Breast epithelium (tissue), 3 donors: ENCODE measurements at regions not wholly inside any gene's neighbourhood (a gene's known extent, or its start where the extent isn't known, plus 50 kb on each side); places are given as distances from the start of the nearest gene placed in this dataset.

Experiments used
- CTCF ChIP-seq, 3 donors: fragments of 450-650 bp; IDR thresholded peaks; one replicate each; pipeline ENCODE4 v1.5.1; 2016 to 2017; ENCODE audit warnings: antibody characterized with exemption in 3 of 3, mild to moderate bottlenecking in 3 of 3, moderate library complexity in 3 of 3
- POLR2A ChIP-seq: fragments of 450-650 bp; IDR thresholded peaks from one replicate; pipeline ENCODE4 v1.6.1; 2016; ENCODE audit warnings: antibody characterized with exemption, mild to moderate bottlenecking, moderate library complexity

- TF ChIP-seq CTCF (IDR thresholded peaks at IDR 0.05) (no peak), POLR2A (no peak)
Measured at GRCh38 chr14:62118461-62118860, 356.2 kb downstream of the SNAPC1 start.
